ENCODE measurements at regions not wholly inside any gene's neighbourhood (a gene's known extent, or its start where the extent isn't known, plus 50 kb on each side); places are given as distances from the start of the nearest gene placed in this dataset.

GRCh38 chr2:125681976-125682805 lies 973.8 kb upstream of the GYPC start:
- H3K4me1 ChIP-seq: no peaks in the 10 kb centered on the region
- no peak overlapping the region for H3K4me3 ChIP-seq
- no peaks in the 10 kb centered on the region for H3K9me3 ChIP-seq
- H3K27me3 ChIP-seq: no peaks in the 10 kb centered on the region
- no peak for DNase-seq (ENCODE audit: extremely low spot score in 2 of 2)
- H3K27ac ChIP-seq: no peak overlapping the region
- no peak for TF ChIP-seq CTCF (IDR thresholded peaks at IDR 0.05)
- intact Hi-C loops (cut with DNase I): no loop called here
- no peaks in the 10 kb centered on the region for H3K36me3 ChIP-seq

DNA sequence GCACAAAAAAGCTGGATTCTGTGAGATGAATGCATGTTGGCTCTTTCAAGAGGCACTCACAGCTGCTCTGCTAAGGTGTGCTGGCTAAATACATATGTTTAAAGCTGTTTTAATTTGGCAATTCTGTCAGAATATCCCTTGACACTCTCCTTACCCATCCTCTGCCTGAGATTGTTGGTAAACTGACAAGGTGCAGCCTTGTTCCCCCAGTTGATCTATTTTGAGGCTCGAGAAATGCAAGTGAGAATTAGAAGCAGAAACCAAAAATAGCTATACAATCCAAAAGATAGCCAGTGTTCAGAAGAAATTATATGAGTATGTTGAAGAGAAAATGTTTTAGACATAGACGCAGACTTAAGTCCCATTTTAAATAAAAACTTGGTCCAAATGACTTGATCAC lies 971.7 kb upstream of the GYPC start:
- intact Hi-C loops (cut with DNase I): no loop called here
- no peaks in the 10 kb centered on the region for H3K36me3 ChIP-seq
- H3K4me1 ChIP-seq: no peaks in the 10 kb centered on the region
- DNase-seq (ENCODE audit: extremely low spot score in 2 of 2): no peak
- H3K4me3 ChIP-seq: no peak overlapping the region
- H3K9me3 ChIP-seq: no peaks in the 10 kb centered on the region
- H3K27me3 ChIP-seq: no peaks in the 10 kb centered on the region
- TF ChIP-seq CTCF (IDR thresholded peaks at IDR 0.05) (no peak), POLR2A (IDR thresholded peaks at IDR 0.05) (no peak), POLR2AphosphoS5 (IDR thresholded peaks at IDR 0.05; ENCODE audit: insufficient read depth in 1 of 2, low read depth in 1 of 2) (no peak)
- no peak overlapping the region for H3K27ac ChIP-seq

GRCh38 chr2:125684932-125685331 lies 971.0 kb upstream of the GYPC start:
- TF ChIP-seq POLR2A (IDR thresholded peaks at IDR 0.05): no peak
- no peak for TF ChIP-seq POLR2AphosphoS5 (IDR thresholded peaks at IDR 0.05; ENCODE audit: insufficient read depth in 1 of 2, low read depth in 1 of 2)
- TF ChIP-seq CTCF (IDR thresholded peaks at IDR 0.05): no peak
- intact Hi-C loops (cut with DNase I): no loop called here
- Histone ChIP-seq H3K4me1 (no peaks in the 10 kb centered on the region), H3K4me3 (no peak overlapping the region), H3K27ac (no peak overlapping the region), H3K9me3 (no peaks in the 10 kb centered on the region), H3K27me3 (no peaks in the 10 kb centered on the region), H3K36me3 (no peaks in the 10 kb centered on the region)
- DNase-seq (ENCODE audit: extremely low spot score in 2 of 2): no peak

- Histone ChIP-seq H3K27ac (no peak overlapping the region), H3K36me3 (no peaks in the 10 kb centered on the region), H3K4me3 (no peak overlapping the region), H3K4me1 (no peaks in the 10 kb centered on the region), H3K27me3 (no peaks in the 10 kb centered on the region), H3K9me3 (no peaks in the 10 kb centered on the region)
- TF ChIP-seq POLR2A (IDR thresholded peaks at IDR 0.05) (no peak), POLR2AphosphoS5 (IDR thresholded peaks at IDR 0.05; ENCODE audit: insufficient read depth in 1 of 2, low read depth in 1 of 2) (peak in 1 of 2 donors; percentile 37), CTCF (IDR thresholded peaks at IDR 0.05) (no peak)
- intact Hi-C loops (cut with DNase I): no loop called here
- no peak for DNase-seq (ENCODE audit: extremely low spot score in 2 of 2)
Measured at GRCh38 chr2:125696560-125696959, 959.4 kb upstream of the GYPC start.

DNA sequence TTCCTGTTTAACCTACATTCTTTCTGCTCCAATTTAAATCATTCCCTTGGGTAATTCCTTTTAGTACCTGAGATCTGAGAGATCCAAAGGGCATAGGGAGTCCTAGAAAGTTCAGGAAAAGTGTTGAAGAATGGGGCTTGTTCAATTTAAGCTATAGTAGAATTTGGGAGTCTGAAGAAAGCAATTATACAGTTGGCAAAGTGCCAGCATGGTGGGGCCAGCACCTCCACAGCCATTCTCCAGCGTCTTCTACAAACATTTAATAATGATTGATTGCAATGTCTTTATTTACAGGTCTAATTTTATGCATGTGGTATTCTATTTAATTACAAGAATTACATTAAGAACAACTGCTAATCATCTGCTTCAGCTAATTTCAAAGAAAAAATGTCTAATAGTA lies 957.7 kb upstream of the GYPC start:
- Histone ChIP-seq H3K9me3 (no peaks in the 10 kb centered on the region), H3K27me3 (no peaks in the 10 kb centered on the region), H3K27ac (no peak overlapping the region), H3K4me1 (no peaks in the 10 kb centered on the region), H3K4me3 (no peak overlapping the region), H3K36me3 (no peaks in the 10 kb centered on the region)
- intact Hi-C loops (cut with DNase I): no loop called here
- no peak for DNase-seq (ENCODE audit: extremely low spot score in 2 of 2)
- TF ChIP-seq POLR2A (IDR thresholded peaks at IDR 0.05) (no peak), POLR2AphosphoS5 (IDR thresholded peaks at IDR 0.05; ENCODE audit: insufficient read depth in 1 of 2, low read depth in 1 of 2) (no peak), CTCF (IDR thresholded peaks at IDR 0.05) (no peak)
